GM21529 (cell line): ENCODE measurements at regions not wholly inside any gene's neighbourhood (a gene's known extent, or its start where the extent isn't known, plus 50 kb on each side); places are given as distances from the start of the nearest gene placed in this dataset.

ENCODE experiments used
- ATAC-seq: cut with Tn5 transposase; IDR thresholded peaks from one replicate; pipeline ENCODE4 v1.9.1; 2021; ENCODE audit not compliant: unreplicated experiment

GRCh38 chr6:119902681-119903080 lies 553.1 kb upstream of the MAN1A1 start:
- ATAC-seq = no peak

DNA sequence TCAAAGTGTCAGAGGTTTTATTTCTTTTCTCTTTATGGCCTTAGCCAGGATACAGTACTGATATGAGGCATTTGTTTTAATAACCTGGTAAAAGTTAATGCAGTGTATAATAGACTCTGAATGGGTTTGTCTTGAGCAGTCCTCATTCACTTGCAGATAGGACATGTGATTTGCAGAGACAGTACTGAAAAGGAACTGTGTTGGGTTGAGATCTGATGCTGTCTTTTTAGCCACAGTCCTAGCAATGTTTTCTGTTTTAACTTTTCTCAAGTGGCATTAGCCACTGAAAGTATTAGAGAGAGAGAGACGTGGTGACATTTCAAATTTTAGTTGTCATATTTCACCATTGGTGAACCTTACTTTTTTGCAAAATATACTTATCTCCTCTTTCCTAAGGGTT lies 547.2 kb upstream of the MAN1A1 start:
- no peak for ATAC-seq

DNA sequence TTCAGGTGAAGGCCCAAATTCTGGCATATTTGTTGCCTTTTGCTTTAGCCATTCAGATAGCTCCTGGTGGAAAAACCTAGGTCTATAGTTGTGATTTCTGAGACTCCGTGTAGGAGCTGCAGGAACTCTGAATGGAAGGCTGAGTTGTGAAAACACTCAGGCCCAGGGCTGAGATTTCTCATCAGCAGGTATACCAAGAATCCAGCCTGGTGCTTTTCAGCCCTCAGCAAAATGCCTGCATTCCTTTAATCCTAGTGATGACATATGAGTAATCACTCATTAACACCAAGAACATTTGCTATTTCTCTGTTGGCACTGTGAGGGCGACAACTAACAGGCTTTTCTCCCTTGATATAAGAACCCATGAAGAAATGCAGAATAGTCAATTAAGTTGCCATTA lies 546.1 kb upstream of the MAN1A1 start:
- ATAC-seq = no peak

DNA sequence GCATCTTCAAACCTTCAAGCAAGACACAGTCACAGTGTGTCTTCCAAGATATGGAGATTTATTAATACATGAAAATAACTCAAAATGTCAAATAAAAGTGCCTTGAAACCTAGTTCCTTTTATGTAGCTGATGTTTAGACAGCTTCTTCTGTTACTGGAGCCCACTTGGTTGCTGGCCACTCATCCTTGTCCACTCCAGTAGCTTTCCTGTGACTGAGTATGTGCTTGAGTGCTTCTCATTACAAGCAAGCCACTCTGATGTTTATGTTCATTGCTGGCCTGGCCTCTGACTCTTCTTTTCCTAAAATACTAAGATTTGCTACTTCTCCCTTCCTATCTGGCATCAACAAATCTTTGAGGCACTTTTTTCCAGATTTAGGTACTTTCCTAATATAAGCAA lies 545.2 kb upstream of the MAN1A1 start:
- no peak for ATAC-seq

GRCh38 chr6:119891644-119892043 lies 542.1 kb upstream of the MAN1A1 start:
- ATAC-seq = no peak

- no peak for ATAC-seq
Observed at GRCh38 chr6:119891206-119891605, 541.6 kb upstream of the MAN1A1 start.

GRCh38 chr6:119890470-119890869 lies 540.9 kb upstream of the MAN1A1 start:
- ATAC-seq = peak; percentile 49

DNA sequence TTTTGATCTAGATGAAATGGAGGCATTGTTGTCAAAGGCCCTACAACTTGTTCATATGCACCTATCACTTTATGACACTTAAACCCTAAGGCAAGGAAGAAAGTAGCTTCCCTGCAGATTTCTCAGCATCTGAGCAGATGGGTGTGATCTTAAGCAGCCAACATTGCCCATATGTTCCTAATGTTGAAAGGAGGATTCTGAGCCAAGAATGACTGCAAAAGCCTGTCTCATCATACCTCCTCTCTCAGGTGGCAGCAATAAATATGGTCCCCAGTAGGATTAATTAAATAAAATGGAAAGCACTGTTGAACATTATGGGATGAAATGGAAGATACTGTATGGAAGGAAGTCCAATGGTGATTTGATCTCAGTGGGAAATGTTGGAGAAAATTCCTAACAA lies 538.1 kb upstream of the MAN1A1 start:
- ATAC-seq = no peak

DNA sequence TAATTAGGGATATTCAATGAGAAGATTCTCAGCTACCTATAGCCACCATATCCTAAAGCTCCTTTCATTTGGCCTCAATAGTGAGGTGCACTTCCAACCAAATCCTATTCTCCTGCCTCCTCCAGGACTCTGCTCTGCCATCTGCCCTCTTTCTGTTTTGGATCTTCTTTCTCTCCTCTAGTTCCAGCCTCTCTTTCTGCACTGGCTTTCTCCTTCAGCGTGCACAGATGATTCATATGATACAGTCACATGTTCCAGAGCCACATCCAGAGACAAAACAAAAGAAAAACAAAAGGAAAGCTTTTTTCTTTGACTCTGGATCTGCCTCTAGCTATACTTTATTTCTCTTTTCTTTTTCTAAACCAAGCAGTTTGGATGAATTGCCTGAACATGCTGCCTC lies 531.9 kb upstream of the MAN1A1 start:
- no peak for ATAC-seq

DNA sequence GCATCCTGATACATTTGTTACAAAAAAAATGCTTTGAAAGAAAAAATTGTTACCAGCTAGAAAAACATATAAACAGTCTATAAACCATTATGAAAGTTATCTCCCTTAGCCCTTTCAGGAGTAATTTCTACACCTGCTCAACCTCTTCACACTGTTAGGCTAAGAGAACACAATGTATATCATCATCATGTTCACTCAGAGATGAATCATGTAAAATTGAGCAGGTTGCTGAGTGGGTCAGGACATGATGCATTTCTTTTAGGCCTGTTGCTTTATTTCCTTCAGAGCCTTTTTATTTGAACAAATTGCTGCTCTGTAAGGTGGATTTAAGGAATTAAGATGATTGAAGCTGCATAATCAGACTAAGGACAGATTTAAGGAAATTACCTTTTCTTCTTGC lies 531.3 kb upstream of the MAN1A1 start:
- ATAC-seq = no peak

GRCh38 chr6:119879731-119880130 lies 530.2 kb upstream of the MAN1A1 start:
- ATAC-seq = no peak

DNA sequence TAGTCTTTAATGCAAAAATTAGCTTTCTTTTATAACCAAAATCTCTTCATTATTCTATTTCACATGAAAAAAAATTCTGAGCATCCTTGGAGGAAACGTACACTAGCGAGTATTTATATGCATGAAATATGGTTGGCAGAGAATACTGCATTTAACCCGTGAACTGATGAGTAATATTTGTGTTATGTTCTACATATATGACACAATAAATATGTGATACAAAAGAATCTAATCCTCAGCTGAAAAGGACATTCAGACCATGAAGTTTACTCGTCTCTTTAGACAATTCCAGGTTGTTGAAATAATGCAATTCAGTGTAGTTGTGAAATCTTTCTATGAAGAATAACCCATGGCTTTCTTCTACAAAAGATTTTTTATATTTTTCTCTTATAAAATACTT lies 524.8 kb upstream of the MAN1A1 start:
- ATAC-seq = no peak

GRCh38 chr6:119873107-119873506 lies 523.5 kb upstream of the MAN1A1 start:
- no peak for ATAC-seq

DNA sequence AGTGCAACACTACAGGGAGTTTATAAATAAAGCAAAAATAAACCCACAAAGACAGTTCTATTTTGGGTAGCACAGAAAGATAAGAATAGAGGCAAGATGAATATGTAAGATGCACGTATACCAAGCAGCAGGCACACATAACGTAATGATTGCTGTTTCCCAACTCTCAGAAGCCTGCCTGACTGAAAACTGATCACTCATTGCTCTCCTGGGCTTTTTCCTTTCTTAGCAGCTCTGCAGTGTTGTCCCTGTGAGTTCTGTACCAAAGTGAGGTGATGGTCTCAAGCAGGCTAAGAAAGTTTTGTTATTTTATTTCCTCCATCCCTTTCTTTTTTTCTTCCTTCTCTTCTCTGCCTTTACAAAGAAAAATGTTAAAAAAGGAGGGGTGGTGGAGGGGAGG lies 522.0 kb upstream of the MAN1A1 start:
- no peak for ATAC-seq

DNA sequence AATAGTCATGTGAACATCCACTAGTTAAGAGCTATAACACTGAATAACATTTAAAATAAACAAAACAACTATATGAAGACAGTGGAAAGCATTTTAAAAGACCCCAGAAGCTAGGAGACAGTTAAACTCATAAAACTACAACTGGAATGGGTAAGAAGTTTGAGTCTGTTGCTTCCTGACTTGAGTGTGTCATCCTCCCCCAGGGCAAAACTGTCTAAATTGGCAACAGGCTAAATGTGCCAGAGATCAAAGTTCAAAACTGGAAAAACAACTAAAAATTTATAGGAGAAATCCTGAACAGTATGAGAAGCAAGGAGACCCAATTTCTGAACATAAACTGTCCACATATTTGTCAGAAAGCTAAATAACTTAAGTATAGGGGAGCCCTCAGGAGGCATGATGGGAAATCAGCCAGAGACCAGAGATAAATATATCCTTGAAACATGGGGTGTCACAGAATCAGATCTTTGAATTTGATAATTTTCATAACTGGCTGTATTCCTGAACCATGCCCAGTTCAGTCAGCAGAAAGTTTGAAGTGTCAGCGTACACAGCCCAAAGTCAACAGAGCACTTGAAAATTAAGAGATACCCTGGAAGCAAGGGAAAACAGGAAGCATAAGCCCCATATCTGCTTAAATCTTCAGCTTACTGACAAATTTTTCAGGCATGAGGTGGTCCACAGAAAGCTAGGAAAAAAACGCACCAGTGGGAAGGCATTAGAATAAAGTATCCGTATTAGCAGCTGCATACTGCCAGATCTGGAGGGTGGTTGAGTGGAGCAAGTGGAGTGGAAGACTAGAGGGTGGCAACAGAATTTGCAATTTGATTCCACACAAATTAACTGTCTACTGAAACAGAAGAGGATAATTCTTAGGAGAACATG lies 516.1 kb upstream of the MAN1A1 start:
- ATAC-seq = no peak

DNA sequence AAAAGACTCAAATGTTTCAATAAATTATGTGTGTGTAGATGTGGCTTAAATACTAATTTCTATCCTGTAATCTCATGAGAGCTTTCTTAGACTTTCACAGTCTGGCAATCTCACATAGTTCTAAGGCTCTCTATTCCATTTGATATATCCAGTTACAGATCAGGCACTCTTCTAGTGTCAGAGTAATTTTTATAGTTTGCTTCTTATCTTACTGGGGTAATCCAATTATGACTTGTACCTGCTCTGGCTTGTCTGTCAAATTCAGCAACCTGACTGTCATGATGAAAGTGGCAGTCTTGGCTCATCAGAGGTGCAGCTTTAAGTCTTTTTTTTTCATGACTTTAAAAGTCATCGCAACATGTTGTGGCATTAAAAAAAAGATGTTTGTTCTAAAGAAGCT lies 513.2 kb upstream of the MAN1A1 start:
- no peak for ATAC-seq

GRCh38 chr6:119858901-119859300 lies 509.3 kb upstream of the MAN1A1 start:
- no peak for ATAC-seq

- peak; percentile 67 for ATAC-seq
Observed at GRCh38 chr6:119856136-119856535, 506.6 kb upstream of the MAN1A1 start.

- no peak for ATAC-seq
Observed at GRCh38 chr6:119848696-119849095, 499.1 kb upstream of the MAN1A1 start.

- no peak for ATAC-seq
Observed at GRCh38 chr6:119845161-119845560, 495.6 kb upstream of the MAN1A1 start.

DNA sequence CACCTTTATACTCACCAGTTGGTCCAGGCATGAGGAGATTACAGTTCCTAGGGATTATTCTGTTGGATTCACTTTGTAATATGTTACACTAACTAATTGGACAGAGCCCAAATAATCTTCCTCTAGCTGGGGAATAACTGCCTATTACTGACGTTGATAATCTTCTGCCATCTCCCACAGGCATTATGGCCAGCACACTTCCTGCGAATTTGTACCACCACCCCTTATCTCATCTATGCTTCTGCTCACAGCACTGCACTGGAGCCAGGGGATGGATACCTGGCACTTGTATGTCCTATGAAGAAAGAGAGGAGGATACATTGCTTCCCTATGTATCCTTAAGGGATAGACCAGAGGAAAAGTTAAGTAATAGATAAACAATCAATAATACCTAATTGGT lies 494.8 kb upstream of the MAN1A1 start:
- ATAC-seq = no peak

DNA sequence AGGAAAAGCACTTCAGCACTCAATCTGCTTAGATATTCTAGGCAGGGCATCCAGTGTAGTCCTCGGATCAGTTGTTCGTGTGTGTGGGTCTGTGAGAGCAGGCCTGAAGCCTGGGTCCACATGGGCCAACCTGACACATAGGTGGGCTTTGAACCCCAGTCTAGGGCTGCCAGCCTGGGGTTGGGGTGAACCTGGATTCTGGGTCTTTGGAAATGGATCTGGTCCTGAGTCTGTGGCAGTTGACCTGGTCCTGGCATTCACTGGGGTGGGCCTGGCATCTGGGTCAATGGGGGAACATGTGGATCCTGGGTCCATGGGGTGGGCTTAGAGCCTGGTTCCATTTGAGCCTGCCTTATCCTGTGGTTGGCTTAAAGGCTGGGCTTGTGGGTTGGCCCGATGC lies 492.6 kb upstream of the MAN1A1 start:
- no peak for ATAC-seq

DNA sequence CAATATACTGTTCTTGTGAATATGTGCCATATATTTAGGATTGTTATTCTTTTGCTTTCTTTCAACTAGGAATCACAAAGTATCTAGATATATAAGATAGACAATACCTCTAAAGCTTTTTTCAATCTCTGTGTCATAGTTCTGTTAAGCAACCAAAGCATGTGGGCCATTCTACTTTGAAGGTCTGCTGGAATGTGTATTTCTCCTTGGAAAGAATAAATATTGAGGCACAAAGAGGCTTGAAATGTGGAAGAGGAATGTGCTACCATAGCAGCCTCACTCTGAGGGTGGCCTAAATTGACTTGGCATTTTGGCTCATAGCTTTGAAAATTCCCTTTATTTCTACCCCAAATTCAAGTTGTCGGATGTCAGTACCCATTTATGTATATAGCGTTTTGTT lies 488.5 kb upstream of the MAN1A1 start:
- ATAC-seq = no peak
